H9 (cell line): ENCODE measurements at regions not wholly inside any gene's neighbourhood (a gene's known extent, or its start where the extent isn't known, plus 50 kb on each side); places are given as distances from the start of the nearest gene placed in this dataset.

Experiments
- DNase-seq: peaks from one replicate; pipeline ENCODE4 v3.0.0-alpha.2; 2017
- H2AFZ ChIP-seq: one replicate; pipeline ENCODE4 v1.6.1; 2013; ENCODE audit warnings: mild to moderate bottlenecking, low read length, control low read depth, moderate library complexity
- H2AK5ac ChIP-seq: 2 replicates; pipeline ENCODE4 v1.6.1; 2013; ENCODE audit warnings: low read length, control low read depth, mixed read lengths; ENCODE audit not compliant: insufficient read length
- H2BK120ac ChIP-seq: one replicate; pipeline ENCODE4 v1.6.1; 2013; ENCODE audit warnings: low read depth, mild to moderate bottlenecking, low read length, control low read depth, inconsistent platforms; ENCODE audit not compliant: poor library complexity, severe bottlenecking
- H2BK12ac ChIP-seq: 2 replicates; pipeline ENCODE4 v1.6.1; 2013; ENCODE audit warnings: low read length, control low read depth, mixed read lengths, low read depth; ENCODE audit not compliant: insufficient read length
- H2BK15ac ChIP-seq: 2 replicates; pipeline ENCODE4 v1.6.1; 2013; ENCODE audit warnings: low read depth, low read length, control low read depth
- H2BK20ac ChIP-seq: one replicate; pipeline ENCODE4 v1.6.1; 2013; ENCODE audit warnings: low read depth, mild to moderate bottlenecking, low read length, control low read depth, inconsistent platforms; ENCODE audit not compliant: poor library complexity, severe bottlenecking
- H2BK5ac ChIP-seq: 2 replicates; pipeline ENCODE4 v1.6.1; 2013; ENCODE audit warnings: low read length, control low read depth, mixed read lengths; ENCODE audit not compliant: insufficient read length
- H3K14ac ChIP-seq: 2 replicates; pipeline ENCODE4 v1.6.1; 2013; ENCODE audit warnings: low read length, control low read depth; ENCODE audit not compliant: insufficient read depth
- H3K18ac ChIP-seq: 2 replicates; pipeline ENCODE4 v1.6.1; 2013; ENCODE audit warnings: low read depth, mild to moderate bottlenecking, mixed read lengths, low read length, control low read depth; ENCODE audit not compliant: insufficient read length
- H3K23ac ChIP-seq: 2 replicates; pipeline ENCODE4 v1.6.1; 2013; ENCODE audit warnings: low read length, control low read depth, mixed read lengths, low read depth; ENCODE audit not compliant: insufficient read length
- H3K23me2 ChIP-seq: 2 replicates; pipeline ENCODE4 v1.6.1; 2013; ENCODE audit warnings: low read depth, mild to moderate bottlenecking, mixed read lengths, low read length, control low read depth; ENCODE audit not compliant: insufficient read length, poor library complexity, severe bottlenecking
- H3K27ac ChIP-seq: 2 replicates; pipeline ENCODE4 v1.5.1; 2013; ENCODE audit warnings: low read length, control low read depth, mixed read lengths, low read depth; ENCODE audit not compliant: insufficient read length
- H3K27me3 ChIP-seq: 2 replicates; pipeline ENCODE4 v1.6.1; 2013; ENCODE audit warnings: low read length, control low read depth, inconsistent platforms; ENCODE audit not compliant: insufficient read depth
- H3K4ac ChIP-seq: 2 replicates; pipeline ENCODE4 v1.6.1; 2013; ENCODE audit warnings: low read depth, mild to moderate bottlenecking, control low read depth, inconsistent platforms, low read length, moderate library complexity
- H3K4me1 ChIP-seq: 2 replicates; pipeline ENCODE4 v1.6.1; 2013; ENCODE audit warnings: low read length, control low read depth, inconsistent platforms; ENCODE audit not compliant: insufficient read depth
- H3K4me2 ChIP-seq: 2 replicates; pipeline ENCODE4 v1.6.1; 2013; ENCODE audit warnings: low read length, control low read depth, mixed read lengths; ENCODE audit not compliant: insufficient read length, insufficient read depth
- H3K56ac ChIP-seq: 2 replicates; pipeline ENCODE4 v1.6.1; 2013; ENCODE audit warnings: low read depth, mild to moderate bottlenecking, mixed read lengths, low read length, control low read depth; ENCODE audit not compliant: insufficient read length
- H3K79me1 ChIP-seq: 2 replicates; pipeline ENCODE4 v1.6.1; 2013; ENCODE audit warnings: low read depth, mild to moderate bottlenecking, moderate library complexity, low read length, control low read depth, inconsistent platforms; ENCODE audit not compliant: insufficient read depth, poor library complexity, severe bottlenecking
- H3K79me2 ChIP-seq: 2 replicates; pipeline ENCODE4 v1.6.1; 2013; ENCODE audit warnings: low read length, control low read depth, inconsistent platforms; ENCODE audit not compliant: insufficient read depth
- H3K9ac ChIP-seq: 2 replicates; pipeline ENCODE4 v1.6.1; 2013; ENCODE audit warnings: low read length, control low read depth, mixed read lengths; ENCODE audit not compliant: insufficient read length; ENCODE audit errors: extremely low read depth
- H3K9me3 ChIP-seq: one replicate; pipeline ENCODE4 v1.6.1; 2013; ENCODE audit warnings: low read depth, low read length, inconsistent platforms; ENCODE audit not compliant: control insufficient read depth
- H3T11ph ChIP-seq: one replicate; pipeline ENCODE4 v1.6.1; 2013; ENCODE audit warnings: mild to moderate bottlenecking, low read length, control low read depth, inconsistent platforms
- H4K20me1 ChIP-seq: one replicate; pipeline ENCODE4 v1.6.1; 2013; ENCODE audit not compliant: control insufficient read depth, insufficient read length, insufficient read depth
- H4K5ac ChIP-seq: 2 replicates; pipeline ENCODE4 v1.6.1; 2013; ENCODE audit warnings: low read depth, mild to moderate bottlenecking, mixed read lengths, low read length, control low read depth; ENCODE audit not compliant: insufficient read length
- H4K8ac ChIP-seq: replicated peaks from 2 replicates; pipeline ENCODE4 v1.6.1; 2013; ENCODE audit warnings: low read length, control low read depth, mixed read lengths, low read depth; ENCODE audit not compliant: insufficient read length
- H4K91ac ChIP-seq: 2 replicates; pipeline ENCODE4 v1.6.1; 2013; ENCODE audit warnings: low read depth, mild to moderate bottlenecking, moderate library complexity, mixed read lengths, low read length, control low read depth; ENCODE audit not compliant: insufficient read length
- H3K27ac Mint-ChIP-seq, 3 experiments: 2 replicates in 2 of 3; 3 replicates in 1 of 3; pipeline ENCODE4 v1.8.0; 2020 to 2021; ENCODE audit warnings: mixed read lengths in 3 of 3, mild to moderate bottlenecking in 1 of 3, moderate library complexity in 1 of 3
- H3K27me3 Mint-ChIP-seq: 2 replicates; pipeline ENCODE4 v1.8.0; 2021; ENCODE audit warnings: low read depth, mild to moderate bottlenecking, moderate library complexity, mixed read lengths
- H3K36me3 Mint-ChIP-seq, 3 experiments: 2 replicates in 2 of 3; 3 replicates in 1 of 3; pipeline ENCODE4 v1.8.0; 2020 to 2021; ENCODE audit warnings: low read depth in 3 of 3, mixed read lengths in 3 of 3; ENCODE audit not compliant: insufficient read depth in 1 of 3
- H3K4me1 Mint-ChIP-seq, 2 experiments: 2 replicates each; pipeline ENCODE4 v1.8.0; 2020; ENCODE audit warnings: mixed read lengths in 2 of 2
- H3K4me3 Mint-ChIP-seq, 2 experiments: 2 replicates in 1 of 2; 3 replicates in 1 of 2; pipeline ENCODE4 v1.8.0; 2020 to 2021; ENCODE audit warnings: mild to moderate bottlenecking in 2 of 2, mixed read lengths in 2 of 2, moderate library complexity in 1 of 2
- H3K9me3 Mint-ChIP-seq, 2 experiments: 2 replicates in 1 of 2; 3 replicates in 1 of 2; pipeline ENCODE4 v1.8.0; 2020; ENCODE audit warnings: mild to moderate bottlenecking in 2 of 2, mixed read lengths in 2 of 2, moderate library complexity in 1 of 2
- WGBS: extraction: QIAGEN DNeasy Blood & Tissue Kit; methylation state at CpG from one replicate; pipeline ENCODE4 v1.1.7; 2013; ENCODE audit warnings: missing lambda C conversion rate, low lambda C conversion rate, mixed read lengths; ENCODE audit not compliant: insufficient read length; ENCODE audit errors: extremely low coverage; 5-methylcytosine and 5-hydroxymethylcytosine counted together
- TF ChIP-seq, protein P1 (sequence below): fragments of 200-600 bp; sonication (generic); conservative IDR thresholded peaks from 3 replicates; pipeline ENCODE4 v1.8.0; 2021; ENCODE audit warnings: antibody characterized with exemption, mild to moderate bottlenecking

DNA sequence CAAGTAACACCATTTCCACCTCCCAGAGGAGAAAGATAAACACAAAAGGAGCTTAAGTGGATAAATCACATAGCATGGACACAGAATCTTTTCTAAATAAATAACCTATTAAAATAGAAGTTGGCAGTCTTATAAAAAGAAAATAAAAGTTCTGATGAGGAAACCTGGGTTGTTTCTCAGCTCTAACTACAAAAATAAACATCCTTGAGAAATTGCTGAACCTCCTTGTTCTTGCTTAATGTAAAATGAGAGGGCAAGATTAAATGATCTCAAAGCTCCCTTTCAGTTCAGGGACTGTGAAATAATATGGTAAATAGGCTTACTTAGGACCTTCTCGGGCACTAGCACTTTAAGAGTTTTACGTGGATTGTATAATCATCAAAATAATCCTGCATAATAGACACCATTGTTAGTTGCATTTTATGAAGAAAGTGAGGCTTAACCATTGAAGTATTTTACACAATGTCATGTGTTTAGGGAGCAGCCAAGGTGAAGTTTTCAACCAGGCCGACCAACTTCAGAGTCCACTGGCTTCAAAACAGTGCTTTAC is 214.0 kb upstream of the NOVA1 start:
- no peak overlapping the region for H3K27ac ChIP-seq
- no peak overlapping the region for H3K56ac ChIP-seq
- no peak overlapping the region for H4K8ac ChIP-seq
- H3T11ph ChIP-seq, result no peak overlapping the region
- H3K23me2 ChIP-seq, result no peaks in the 10 kb centered on the region
- no peak overlapping the region for H2AFZ ChIP-seq
- DNase-seq, result no peak
- TF ChIP-seq, protein P1, sequence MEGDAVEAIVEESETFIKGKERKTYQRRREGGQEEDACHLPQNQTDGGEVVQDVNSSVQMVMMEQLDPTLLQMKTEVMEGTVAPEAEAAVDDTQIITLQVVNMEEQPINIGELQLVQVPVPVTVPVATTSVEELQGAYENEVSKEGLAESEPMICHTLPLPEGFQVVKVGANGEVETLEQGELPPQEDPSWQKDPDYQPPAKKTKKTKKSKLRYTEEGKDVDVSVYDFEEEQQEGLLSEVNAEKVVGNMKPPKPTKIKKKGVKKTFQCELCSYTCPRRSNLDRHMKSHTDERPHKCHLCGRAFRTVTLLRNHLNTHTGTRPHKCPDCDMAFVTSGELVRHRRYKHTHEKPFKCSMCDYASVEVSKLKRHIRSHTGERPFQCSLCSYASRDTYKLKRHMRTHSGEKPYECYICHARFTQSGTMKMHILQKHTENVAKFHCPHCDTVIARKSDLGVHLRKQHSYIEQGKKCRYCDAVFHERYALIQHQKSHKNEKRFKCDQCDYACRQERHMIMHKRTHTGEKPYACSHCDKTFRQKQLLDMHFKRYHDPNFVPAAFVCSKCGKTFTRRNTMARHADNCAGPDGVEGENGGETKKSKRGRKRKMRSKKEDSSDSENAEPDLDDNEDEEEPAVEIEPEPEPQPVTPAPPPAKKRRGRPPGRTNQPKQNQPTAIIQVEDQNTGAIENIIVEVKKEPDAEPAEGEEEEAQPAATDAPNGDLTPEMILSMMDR, result no peak
- H2BK5ac ChIP-seq, result no peak overlapping the region
- Mint-ChIP-seq H3K4me3 (no peak overlapping the region), H3K27me3 (no peaks in the 10 kb centered on the region), H3K36me3 (peaks cover 0 to under 1% (median 0%) of the 10 kb centered on the region in 3 experiments; a peak in 1 of 7 replicates), H3K4me1 (no peaks in the 10 kb centered on the region), H3K27ac (no peak overlapping the region), H3K9me3 (no peaks in the 10 kb centered on the region)
- no peak overlapping the region for H3K18ac ChIP-seq
- H4K5ac ChIP-seq, result no peak overlapping the region
- no peaks in the 10 kb centered on the region for H3K27me3 ChIP-seq
- no peaks in the 10 kb centered on the region for H4K20me1 ChIP-seq
- H2BK120ac ChIP-seq, result no peak overlapping the region
- no peak overlapping the region for H3K14ac ChIP-seq
- no peak overlapping the region for H3K23ac ChIP-seq
- H3K4me2 ChIP-seq, result no peak overlapping the region
- no peak overlapping the region for H4K91ac ChIP-seq
- no peaks in the 10 kb centered on the region for H3K9me3 ChIP-seq
- H2BK15ac ChIP-seq, result no peak overlapping the region
- H3K9ac ChIP-seq, result no peak overlapping the region
- H2AK5ac ChIP-seq, result no peak overlapping the region
- H3K4ac ChIP-seq, result no peak overlapping the region
- no CpG with 5 or more reads among the region's 3 CpGs for WGBS
- no peak overlapping the region for H2BK12ac ChIP-seq
- no peaks in the 10 kb centered on the region for H3K79me2 ChIP-seq
- H2BK20ac ChIP-seq, result no peak overlapping the region
- no peaks in the 10 kb centered on the region for H3K79me1 ChIP-seq
- no peaks in the 10 kb centered on the region for H3K4me1 ChIP-seq
